GM18511 (cell line): ENCODE measurements at regions not wholly inside any gene's neighbourhood (a gene's known extent, or its start where the extent isn't known, plus 50 kb on each side); places are given as distances from the start of the nearest gene placed in this dataset.
"Not testable (repeated sequence)": the region's sequence is repeated elsewhere in the genome, so short reads cannot be mapped to it uniquely, and the experiment has no call there.

Source experiments
- ATAC-seq: cut with Tn5 transposase; IDR thresholded peaks from one replicate; pipeline ENCODE4 v1.9.1; 2021; ENCODE audit warnings: mild to moderate bottlenecking, moderate library complexity; ENCODE audit not compliant: unreplicated experiment

DNA sequence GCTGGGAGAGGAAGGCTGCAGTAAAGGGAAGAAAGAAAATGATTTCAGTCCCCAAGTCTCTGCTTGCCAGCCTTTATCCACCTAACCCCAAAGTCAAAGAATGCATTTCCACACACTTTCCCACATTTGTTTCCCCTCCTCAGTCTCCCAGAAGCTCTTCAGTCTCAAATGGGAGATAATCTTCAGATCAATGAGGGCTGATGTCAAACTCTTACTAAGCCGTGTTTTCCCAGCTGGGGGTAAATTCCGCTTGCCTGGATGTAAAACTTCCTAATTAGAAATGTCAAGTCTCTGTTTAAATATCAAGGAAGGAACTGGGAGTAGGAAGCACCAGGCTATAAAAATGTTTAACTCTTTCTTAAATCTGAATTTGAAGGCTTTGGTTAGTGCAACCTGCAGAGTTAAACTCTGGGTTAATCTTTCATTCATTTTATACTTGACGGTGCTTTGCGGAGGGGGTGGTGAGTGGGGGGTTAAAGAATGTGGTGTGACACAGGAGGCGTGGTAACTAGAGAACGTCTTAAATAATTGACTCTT lies 601.4 kb upstream of the ACTRT1 start:
- no peak for ATAC-seq

DNA sequence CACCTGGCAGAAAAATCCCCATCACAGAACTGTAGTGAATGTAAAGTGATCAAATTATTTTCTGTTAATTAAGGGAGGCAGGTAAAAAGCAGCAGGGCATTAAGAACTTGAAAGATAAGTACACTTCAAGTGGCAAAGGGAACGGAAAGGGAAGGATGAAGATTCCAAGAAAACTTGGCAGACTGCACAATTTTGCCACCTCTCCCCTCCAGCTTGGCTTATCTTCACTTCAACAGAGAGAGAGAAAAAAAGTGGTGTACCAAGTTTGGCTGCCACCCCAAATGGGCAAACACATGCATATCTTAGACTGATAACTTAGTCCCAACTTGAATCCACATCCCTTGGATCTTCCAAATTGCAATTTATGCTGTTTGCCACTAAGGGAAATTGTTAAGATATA lies 598.1 kb upstream of the ACTRT1 start:
- ATAC-seq, result no peak

DNA sequence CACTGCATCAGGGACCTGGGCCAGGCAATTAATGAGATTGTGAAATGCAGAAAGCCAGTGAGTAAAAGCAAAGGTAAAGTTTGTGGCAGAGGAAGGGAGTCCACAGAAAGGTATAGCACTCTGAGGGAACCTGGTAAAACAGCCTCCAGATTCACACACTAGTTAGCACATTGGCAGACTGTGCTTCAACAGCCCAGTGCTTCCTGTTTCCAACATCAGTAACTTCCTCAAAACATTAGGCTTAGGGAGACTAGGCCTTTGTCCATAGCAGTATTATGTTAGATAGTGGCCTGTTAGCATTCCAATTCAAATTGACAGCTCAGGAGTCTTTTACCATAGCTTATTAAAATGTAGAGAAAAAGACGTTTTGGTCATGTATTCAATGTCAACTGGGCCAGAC lies 582.6 kb upstream of the ACTRT1 start:
- ATAC-seq, result no peak

DNA sequence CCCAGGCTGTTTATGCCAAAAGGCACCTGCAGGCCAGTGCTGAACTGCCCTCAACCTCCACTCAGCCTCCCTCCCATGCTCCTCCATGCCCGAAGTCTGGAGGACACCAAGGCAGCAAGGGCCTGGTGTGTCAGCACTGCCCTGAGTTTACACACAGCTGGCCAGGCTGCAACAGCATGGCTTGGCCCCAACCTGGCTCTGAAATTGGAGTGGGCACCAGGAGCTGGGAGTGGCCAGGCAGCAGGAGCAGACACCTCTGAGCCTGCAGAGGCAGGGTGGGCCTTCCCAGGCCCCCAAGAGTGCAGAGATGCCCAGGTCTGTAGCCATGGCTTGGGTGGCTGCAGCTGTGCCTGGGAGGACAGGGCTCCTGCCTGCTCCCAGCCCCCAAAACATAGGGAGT lies 571.2 kb upstream of the ACTRT1 start:
- no peak for ATAC-seq

DNA sequence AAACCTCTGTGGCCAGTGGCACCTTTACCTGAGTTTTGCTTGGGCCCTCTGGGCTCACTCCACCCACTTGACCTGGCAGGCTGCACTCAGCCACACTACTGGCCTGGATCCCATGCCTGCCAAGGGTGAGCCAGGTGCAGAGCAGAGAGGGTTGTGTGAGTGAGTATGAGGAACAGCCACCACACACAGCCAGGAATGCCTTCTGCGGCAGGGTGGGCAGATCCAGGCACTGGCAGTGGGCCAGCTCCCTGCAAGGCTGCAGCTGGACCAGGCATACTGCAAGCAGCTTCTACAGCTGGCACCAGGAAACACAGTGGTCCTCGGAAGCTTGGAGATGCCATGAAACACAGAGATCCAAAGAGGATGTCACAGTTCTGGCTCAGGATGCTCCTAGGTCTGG lies 570.1 kb upstream of the ACTRT1 start:
- no peak for ATAC-seq

DNA sequence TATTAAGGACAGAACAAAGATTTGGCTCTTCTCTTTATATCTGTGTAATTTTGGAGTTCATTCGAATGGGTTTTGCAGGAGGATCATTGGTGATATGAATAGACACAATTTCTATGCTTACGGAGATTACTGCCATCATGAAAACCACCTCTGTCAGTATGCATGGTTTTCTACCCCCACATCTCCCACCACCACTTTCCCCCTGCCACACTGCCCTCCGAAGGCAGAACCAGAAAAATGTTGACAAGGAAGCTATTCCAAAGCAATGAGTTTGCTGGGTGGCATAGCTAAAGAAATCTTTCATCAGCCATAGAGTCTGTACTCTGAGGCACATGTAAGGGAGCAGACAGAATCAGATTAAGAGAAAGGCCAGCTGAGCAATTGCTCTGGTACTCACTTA lies 567.3 kb upstream of the ACTRT1 start:
- ATAC-seq, result no peak

DNA sequence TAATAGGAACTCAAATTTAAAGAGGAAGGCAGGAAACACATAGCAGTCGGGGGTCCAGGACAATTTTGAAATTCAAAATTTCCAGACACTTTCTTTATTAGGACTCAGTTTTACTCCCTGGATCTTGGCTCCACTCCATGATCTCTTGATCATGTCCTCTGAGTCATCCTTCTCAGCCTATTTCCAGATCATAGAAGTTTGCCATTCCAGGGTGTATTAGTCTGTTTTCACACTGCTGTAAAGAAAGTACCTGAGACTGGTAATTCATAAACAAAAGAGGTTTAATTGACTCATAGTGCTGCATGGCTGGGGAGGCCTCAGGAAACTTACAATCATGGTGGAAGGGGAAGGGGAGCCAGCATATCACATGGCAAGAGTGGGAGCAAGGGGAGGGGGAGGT lies 564.7 kb upstream of the ACTRT1 start:
- ATAC-seq, result no peak

DNA sequence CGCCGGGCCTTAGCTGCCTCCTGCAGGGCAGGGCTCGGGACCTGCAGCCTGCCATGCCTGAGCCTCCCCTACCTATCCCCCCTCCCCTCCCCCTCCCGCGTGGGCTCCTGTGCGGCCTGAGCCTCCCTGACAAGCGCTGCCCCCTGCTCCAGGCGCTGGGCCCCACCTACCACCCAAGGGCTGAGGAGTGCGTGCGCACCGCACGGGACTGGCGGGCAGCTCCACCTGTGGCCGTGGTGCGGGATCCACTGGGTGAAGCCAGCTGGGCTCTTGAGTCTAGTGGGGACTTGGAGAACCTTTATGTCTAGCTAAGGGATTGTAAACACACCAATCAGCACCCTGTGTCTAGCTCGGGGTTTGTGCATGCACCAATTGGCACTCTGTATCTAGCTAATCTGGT lies 554.6 kb upstream of the ACTRT1 start:
- not testable (repeated sequence) for ATAC-seq

DNA sequence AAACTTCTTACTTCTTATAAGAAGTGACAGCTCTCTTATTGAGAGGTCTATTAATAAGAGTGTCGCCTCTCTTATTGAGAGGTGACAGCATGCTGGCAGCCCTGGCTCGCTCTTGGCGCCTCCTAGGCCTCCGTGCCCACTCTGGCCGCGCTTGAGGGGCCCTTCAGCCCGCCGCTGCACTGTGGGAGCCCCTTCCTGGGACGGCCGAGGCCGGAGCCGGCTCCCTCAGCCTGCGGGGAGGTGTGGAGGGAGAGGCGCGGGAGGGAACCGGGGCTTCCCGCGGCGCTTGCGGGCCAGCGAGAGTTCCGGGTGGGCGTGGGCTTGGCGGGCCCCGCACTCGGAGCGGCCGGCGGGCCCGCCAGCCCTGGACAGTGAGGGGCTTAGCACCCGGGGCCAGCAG lies 554.2 kb upstream of the ACTRT1 start:
- not testable (repeated sequence) for ATAC-seq

DNA sequence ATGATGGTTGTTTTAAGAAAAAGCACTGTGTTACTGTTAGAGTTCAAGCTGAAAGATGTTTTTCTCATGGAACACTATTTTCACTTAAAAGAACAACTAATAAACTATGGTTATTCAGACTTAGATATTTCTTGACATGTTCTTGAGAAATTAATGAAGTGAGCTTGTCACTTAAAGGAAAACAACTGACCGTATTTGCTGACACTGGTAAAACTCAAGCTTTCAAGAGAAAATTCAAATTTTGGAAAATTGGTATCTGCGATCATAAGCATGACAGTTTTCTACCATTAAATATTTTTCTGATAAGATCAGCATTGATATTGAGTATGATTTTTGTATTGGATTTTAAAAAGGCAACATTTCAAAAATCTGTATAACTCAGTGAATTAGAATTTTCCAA lies 549.5 kb upstream of the ACTRT1 start:
- no peak for ATAC-seq

DNA sequence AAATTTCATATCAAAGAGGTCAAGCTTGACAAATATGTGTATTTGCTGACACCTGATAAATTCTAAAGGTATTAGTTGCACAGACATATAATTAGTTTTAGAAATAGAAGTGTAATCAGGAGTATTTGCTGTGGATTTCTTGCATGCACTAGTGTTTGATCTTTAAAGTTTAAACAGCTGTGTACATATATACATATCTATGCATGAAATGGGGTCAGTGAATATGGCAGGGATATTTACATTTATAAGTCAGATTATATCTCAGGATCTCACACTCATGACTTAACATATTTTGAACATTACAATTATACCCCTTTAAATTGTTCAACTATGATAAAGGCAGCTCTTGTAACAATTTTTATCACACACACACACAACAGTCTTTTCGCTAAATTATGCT lies 547.4 kb upstream of the ACTRT1 start:
- ATAC-seq, result no peak

DNA sequence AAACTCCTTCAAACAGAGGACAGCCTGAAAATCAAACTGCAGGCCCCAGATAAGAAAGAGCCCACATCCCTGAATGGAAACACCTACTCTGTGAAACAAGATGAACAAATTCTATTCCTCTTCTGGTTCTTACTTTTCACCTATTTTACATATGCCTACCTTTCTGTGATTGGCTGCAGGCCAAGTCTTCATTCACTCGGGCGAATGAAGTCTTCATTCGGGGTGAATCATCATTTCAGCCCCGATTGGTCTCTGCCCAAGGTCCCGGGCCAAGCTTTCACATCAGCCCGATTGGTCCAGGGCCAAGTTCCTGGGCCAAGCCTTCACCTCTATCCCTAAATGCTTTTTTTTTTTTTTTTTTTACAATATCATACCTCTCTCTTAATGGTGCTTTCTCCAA lies 529.8 kb upstream of the ACTRT1 start:
- no peak for ATAC-seq

DNA sequence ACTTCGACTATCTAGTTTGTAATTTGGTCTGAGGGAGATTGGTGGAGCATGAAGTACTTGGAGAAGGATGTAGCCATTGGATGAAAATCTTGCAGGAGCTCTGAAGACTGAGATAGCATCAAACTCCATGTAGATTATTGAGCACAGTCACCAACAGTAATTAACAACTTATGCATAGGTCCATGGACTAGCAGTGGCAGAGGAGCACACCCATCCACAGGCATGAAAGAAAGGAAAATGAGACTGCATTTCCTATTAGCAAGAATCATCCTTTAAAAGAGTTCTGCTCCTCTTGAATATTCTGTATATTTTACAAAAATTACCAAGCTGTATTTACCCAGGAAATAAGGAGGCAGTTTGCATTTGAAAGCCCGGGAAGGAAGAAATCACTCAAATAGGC lies 529.4 kb upstream of the ACTRT1 start:
- ATAC-seq, result no peak

DNA sequence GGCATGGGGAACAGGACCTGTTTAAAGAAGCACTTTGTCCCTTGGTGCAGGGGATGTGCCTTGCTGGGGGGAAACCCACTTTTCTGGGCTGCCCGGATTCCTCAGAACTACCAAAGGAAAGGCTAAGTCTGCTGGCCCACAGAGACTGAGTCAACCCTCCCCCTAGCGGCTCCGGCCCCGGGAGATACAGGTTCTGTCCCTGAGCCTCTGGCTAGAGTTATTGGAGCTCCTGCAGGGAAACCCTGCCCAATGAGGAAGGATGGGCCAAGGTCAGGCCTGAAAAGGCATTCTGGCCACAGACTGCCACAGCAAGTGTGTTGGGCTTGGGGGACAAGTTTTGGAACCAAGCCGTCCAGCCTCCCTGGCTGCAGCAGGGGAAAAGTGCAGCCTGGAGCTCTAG lies 490.9 kb upstream of the ACTRT1 start:
- ATAC-seq, result no peak

DNA sequence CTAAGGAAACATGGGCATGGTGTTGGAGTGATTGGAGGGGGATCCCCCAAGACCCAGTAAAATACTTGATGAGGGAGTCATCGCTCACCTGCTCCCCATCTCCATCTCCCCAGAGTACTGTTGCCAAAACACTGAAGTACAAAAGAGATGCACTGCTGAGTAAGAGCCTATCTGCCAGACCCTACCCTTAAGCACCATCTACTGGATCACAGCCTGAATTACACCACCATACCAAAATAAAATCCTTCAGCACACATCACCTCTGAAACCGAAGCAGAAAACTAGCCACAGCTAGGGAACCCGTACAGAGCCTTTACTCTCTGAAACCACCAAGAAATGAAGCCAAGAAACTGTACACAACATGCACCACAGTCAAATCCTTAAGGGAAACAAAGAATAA lies 466.3 kb upstream of the ACTRT1 start:
- no peak for ATAC-seq

DNA sequence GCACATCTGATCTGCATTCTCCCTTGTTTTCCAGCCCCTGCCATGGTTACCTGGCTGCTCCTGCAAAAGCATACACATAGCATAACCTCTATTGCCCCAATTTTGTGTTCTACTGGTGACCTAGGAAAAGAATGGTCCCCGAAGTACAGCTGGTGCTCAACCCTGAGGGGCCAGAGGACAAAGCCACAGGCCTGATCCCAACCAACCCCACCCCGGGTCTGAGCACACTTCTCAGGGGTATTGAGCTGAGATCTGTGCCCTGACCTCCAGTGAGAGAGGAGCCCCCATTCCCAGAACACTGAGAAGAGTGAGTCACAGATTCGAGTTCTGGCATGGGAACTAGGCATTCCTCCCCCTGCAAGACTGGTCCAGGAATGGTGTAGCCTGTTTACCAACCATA lies 465.5 kb upstream of the ACTRT1 start:
- ATAC-seq, result no peak

DNA sequence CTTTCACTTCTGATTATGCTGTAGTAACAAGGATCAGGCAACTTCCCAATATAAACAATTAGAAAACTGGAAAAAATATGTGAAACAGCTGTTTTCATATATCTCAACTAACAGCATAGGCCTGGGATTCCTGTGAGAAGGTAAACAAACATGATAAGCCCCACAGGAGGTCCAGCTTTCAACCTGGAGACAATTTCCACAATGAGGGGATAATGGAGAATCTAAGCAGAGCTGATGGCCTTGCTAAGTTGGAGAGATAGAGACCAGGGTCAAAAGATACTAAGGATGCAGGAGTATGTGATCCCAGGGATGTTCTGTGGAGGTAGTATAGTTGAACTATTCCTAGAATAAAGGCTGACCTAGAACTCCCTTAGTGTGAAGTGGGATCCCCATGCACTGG lies 452.3 kb upstream of the ACTRT1 start:
- no peak for ATAC-seq

DNA sequence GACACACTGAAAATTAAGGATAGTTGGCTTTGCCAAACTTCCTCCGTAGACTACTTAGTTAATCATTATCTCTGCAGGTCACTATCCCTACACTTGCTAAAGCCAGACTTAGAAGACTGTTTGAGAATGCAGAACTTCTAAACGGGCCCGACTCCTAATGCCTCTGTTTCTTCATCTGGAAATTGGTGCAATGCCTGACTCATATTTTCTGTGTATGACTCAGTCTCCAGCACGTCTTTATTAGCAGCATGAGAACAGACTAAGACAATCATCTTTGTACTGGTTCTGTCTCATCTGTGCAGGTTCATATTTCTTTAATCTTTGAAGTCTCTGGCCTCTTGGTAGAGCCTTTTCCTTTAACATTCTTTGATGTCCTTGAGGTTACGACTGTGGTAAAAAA lies 411.9 kb upstream of the ACTRT1 start:
- ATAC-seq, result no peak

DNA sequence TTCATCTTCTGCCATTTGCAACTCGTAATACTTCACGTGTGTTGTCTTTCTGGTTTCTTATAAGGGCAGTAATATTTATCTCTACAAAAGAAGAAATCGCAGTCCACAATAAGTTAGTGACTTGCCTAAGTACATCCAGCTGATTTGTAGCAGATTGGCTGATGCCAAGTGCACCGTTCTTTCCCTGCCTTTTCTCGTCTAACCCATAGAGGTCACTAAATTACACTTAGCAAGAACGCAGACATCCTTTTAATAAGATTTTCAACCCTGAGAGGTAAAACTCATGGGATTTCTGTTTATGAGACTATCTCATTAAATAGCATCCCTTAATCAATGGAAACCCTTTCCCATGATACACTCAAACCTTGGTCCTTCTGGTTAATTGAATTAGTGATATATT lies 408.6 kb upstream of the ACTRT1 start:
- no peak for ATAC-seq

DNA sequence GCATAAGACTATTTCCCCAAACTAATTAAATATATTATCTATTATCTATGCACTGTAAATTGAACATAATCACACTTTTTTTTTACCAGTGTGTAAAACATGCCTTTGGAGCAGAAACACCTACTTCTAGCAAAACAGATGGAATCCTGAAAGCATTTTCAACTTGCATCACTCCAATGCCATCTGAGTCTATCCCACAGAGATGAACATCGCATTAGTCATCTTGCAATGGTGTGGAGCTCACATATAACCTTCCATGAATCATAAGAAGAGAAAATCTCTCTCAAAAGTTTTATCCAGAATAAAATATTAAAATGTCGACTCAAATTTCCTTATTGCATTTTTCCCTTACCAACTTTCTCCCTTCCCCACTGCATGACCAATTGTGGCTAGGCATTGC lies 406.7 kb upstream of the ACTRT1 start:
- ATAC-seq, result no peak

DNA sequence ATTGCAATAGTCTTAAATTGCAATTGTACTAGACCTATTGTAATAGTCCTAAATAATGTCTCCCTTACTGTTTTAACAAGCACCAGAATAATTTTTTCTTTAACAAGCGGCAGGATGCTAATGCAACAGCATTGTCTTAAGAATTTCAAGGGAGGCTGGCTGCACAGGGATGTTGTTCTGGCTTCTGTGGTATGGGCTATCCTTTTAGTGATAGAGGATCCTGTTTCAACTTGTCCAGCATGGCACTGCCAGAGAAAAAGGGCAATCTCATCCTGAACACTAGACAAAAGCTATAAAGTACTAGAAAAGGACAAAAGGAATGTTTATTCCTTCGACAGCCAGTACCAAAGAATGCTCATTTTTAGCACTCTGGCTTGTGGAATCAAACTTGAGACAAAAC lies 405.5 kb upstream of the ACTRT1 start:
- no peak for ATAC-seq

DNA sequence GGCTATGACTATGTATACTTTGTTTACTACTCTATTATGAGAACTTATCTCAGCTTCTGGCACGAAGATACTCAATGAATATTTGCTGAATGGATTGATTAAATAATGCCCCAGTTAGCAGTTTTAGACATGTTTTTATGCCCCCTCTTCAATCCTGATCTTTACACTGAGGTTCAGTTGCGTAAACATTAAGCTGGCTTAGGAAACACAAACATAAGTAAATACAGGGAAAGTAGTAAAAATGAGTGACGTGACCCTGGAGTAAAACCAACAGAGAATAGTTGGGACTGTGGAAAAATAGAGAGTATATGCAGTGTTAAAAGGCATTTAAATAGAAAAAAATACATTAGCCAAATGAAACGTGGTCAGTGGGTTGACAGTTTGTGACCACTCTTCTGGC lies 387.0 kb upstream of the ACTRT1 start:
- no peak for ATAC-seq

DNA sequence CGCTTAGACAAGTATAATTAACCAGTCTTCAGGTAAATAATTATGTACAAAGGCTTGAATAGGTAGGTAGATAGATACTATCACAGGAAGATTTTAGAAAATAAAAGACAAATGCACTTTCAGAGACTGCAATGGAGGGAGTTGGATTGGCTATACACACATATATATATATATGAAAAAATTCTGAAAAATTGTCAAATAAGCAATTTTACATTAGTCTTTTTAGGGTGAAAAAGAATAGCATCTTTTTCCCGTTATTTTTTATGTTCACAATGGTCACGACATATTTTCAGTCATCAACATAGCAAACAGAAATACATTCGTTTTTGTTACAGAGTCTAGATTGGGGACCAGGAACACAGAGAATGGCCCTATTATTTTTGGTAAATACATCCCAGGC lies 385.9 kb upstream of the ACTRT1 start:
- ATAC-seq, result no peak
